Neural cell (in vitro differentiated cells): ENCODE measurements at regions not wholly inside any gene's neighbourhood (a gene's known extent, or its start where the extent isn't known, plus 50 kb on each side); places are given as distances from the start of the nearest gene placed in this dataset.
"Not testable (repeated sequence)": the region's sequence is repeated elsewhere in the genome, so short reads cannot be mapped to it uniquely, and the experiment has no call there.

Source experiments
- H2AFZ ChIP-seq: fragments of 200-600, 300-800 bp; sonication (generic), shearing (Covaris generic); 2 replicates; pipeline ENCODE4 v1.6.0; 2014; ENCODE audit warnings: low read depth, mild to moderate bottlenecking, antibody characterized with exemption, low read length, moderate library complexity
- H3F3A ChIP-seq: fragments of 200-600 bp; shearing (Covaris generic); 2 replicates; pipeline ENCODE4 v1.6.1; 2016; ENCODE audit warnings: mild to moderate bottlenecking, moderate library complexity, mixed read lengths, antibody characterized with exemption, low read length; ENCODE audit not compliant: insufficient read depth, poor library complexity, severe bottlenecking
- H3K27ac ChIP-seq: fragments of 200-600, 300-800 bp; sonication (generic), shearing (Covaris generic); 2 replicates; pipeline ENCODE4 v1.5.1; 2014; ENCODE audit warnings: mild to moderate bottlenecking, low read length, moderate library complexity
- H3K27me3 ChIP-seq: fragments of 300-800, 200-600 bp; sonication (generic), shearing (Covaris generic); 2 replicates; pipeline ENCODE4 v1.6.0; 2014; ENCODE audit warnings: mild to moderate bottlenecking, low read depth, low read length, moderate library complexity; ENCODE audit not compliant: insufficient read depth
- H3K36me3 ChIP-seq: fragments of 300-800, 200-600 bp; sonication (generic), shearing (Covaris generic); 2 replicates; pipeline ENCODE4 v1.5.1; 2014; ENCODE audit warnings: mild to moderate bottlenecking, antibody characterized with exemption, low read length, moderate library complexity; ENCODE audit not compliant: insufficient read depth
- H3K4me2 ChIP-seq: fragments of 300-800, 200-600 bp; sonication (generic), shearing (Covaris generic); 2 replicates; pipeline ENCODE4 v1.6.0; 2014; ENCODE audit warnings: mild to moderate bottlenecking, low read length
- H3K4me3 ChIP-seq: fragments of 300-800, 200-600 bp; sonication (generic), shearing (Covaris generic); 2 replicates; pipeline ENCODE4 v1.5.1; 2014; ENCODE audit warnings: mild to moderate bottlenecking, low read length, moderate library complexity
- H3K79me2 ChIP-seq: fragments of 200-600 bp; shearing (Covaris generic); replicated peaks from 2 replicates; pipeline ENCODE4 v1.6.0; 2014; ENCODE audit warnings: mild to moderate bottlenecking, low read length, moderate library complexity; ENCODE audit not compliant: insufficient read depth
- H3K9ac ChIP-seq: fragments of 300-800, 200-600 bp; sonication (generic), shearing (Covaris generic); 2 replicates; pipeline ENCODE4 v1.6.1; 2016; ENCODE audit warnings: mild to moderate bottlenecking, low read length, mixed read lengths
- H3K9me2 ChIP-seq: fragments of 200-600 bp; shearing (Covaris generic); 2 replicates; pipeline ENCODE4 v1.6.1; 2016; ENCODE audit warnings: mild to moderate bottlenecking, low read length, mixed read lengths; ENCODE audit not compliant: insufficient read depth
- H3K9me3 ChIP-seq: fragments of 200-600, 300-800 bp; sonication (generic), shearing (Covaris generic); 2 replicates; pipeline ENCODE4 v1.6.1; 2016; ENCODE audit warnings: mild to moderate bottlenecking, mixed run types, low read length, moderate library complexity, mixed read lengths
- H4K20me1 ChIP-seq: fragments of 200-600 bp; shearing (Covaris generic); 2 replicates; pipeline ENCODE4 v1.6.1; 2016; ENCODE audit warnings: mild to moderate bottlenecking, mixed run types; ENCODE audit not compliant: insufficient read depth
- CTCF ChIP-seq: fragments of 450-650 bp; IDR thresholded peaks from 2 replicates; pipeline ENCODE4 v1.5.1; 2014; ENCODE audit warnings: antibody characterized with exemption, mild to moderate bottlenecking, moderate library complexity; ENCODE audit not compliant: poor library complexity, severe bottlenecking
- EP300 ChIP-seq: fragments of 450-650 bp; conservative IDR thresholded peaks from 2 replicates; pipeline ENCODE4 v1.6.1; 2014; ENCODE audit warnings: antibody characterized with exemption, mild to moderate bottlenecking, moderate library complexity; ENCODE audit not compliant: poor library complexity, severe bottlenecking
- EZH2 ChIP-seq: fragments of 200-600, 300-800 bp; shearing (Covaris generic), sonication (generic); IDR thresholded peaks from 2 replicates; pipeline ENCODE4 v1.6.1; 2014; ENCODE audit warnings: antibody characterized with exemption, low read length, borderline replicate concordance, mild to moderate bottlenecking; ENCODE audit not compliant: insufficient read depth, poor library complexity, severe bottlenecking
- MXI1 ChIP-seq: fragments of 450-650 bp; conservative IDR thresholded peaks from 2 replicates; pipeline ENCODE4 v1.6.1; 2014; ENCODE audit warnings: antibody characterized with exemption, mild to moderate bottlenecking; ENCODE audit not compliant: poor library complexity, severe bottlenecking
- POLR2AphosphoS5 ChIP-seq: IDR thresholded peaks from 2 replicates; pipeline ENCODE4 v1.6.1; 2012
- RAD21 ChIP-seq: fragments of 450-650 bp; conservative IDR thresholded peaks from 2 replicates; pipeline ENCODE4 v1.6.1; 2014; ENCODE audit warnings: antibody characterized with exemption, mild to moderate bottlenecking, moderate library complexity
- REST ChIP-seq: IDR thresholded peaks from 2 replicates; pipeline ENCODE4 v1.6.1; 2012; ENCODE audit warnings: borderline replicate concordance
- SMC3 ChIP-seq: fragments of 450-650 bp; conservative IDR thresholded peaks from 2 replicates; pipeline ENCODE4 v1.6.1; 2014; ENCODE audit warnings: antibody characterized with exemption, mild to moderate bottlenecking, moderate library complexity; ENCODE audit not compliant: poor library complexity
- TAF1 ChIP-seq: IDR thresholded peaks from 2 replicates; pipeline ENCODE4 v1.6.1; 2012; ENCODE audit warnings: low read depth

GRCh38 chr1:121544500-121544899, 359.7 kb downstream of the SRGAP2C start:
- Histone ChIP-seq H3K9me2 (no peaks in the 10 kb centered on the region), H4K20me1 (no peaks in the 10 kb centered on the region), H3K9me3 (no peaks in the 10 kb centered on the region), H3K4me3 (no peak overlapping the region), H3K9ac (no peak overlapping the region), H3K79me2 (no peaks in the 10 kb centered on the region), H2AFZ (no peak overlapping the region), H3F3A (no peaks in the 10 kb centered on the region), H3K36me3 (no peaks in the 10 kb centered on the region), H3K27ac (no peak overlapping the region), H3K27me3 (no peaks in the 10 kb centered on the region), H3K4me2 (no peak overlapping the region)
- no peak for TF ChIP-seq MXI1
- TF ChIP-seq EP300 = no peak
- TF ChIP-seq EZH2 = no peak
- no peak for TF ChIP-seq CTCF
- no peak for TF ChIP-seq TAF1
- TF ChIP-seq SMC3 = no peak

- H3K4me3 ChIP-seq, H3K9me2 ChIP-seq, H4K20me1 ChIP-seq, H3K9ac ChIP-seq, H3K27me3 ChIP-seq, H3K79me2 ChIP-seq, H3K4me2 ChIP-seq, H3K36me3 ChIP-seq, H3K9me3 ChIP-seq, H3K27ac ChIP-seq, H2AFZ ChIP-seq, H3F3A ChIP-seq: not testable (repeated sequence)
Measured at GRCh38 chr1:121545899-121546298, 361.1 kb downstream of the SRGAP2C start.

GRCh38 chr1:121546830-121547591, 362.2 kb downstream of the SRGAP2C start:
- H3K27me3 ChIP-seq = no peaks in the 10 kb centered on the region
- H3K9me3 ChIP-seq = no peaks in the 10 kb centered on the region
- H3K4me2 ChIP-seq = no peak overlapping the region
- no peaks in the 10 kb centered on the region for H3K36me3 ChIP-seq
- H3K9me2 ChIP-seq = no peaks in the 10 kb centered on the region
- H3K4me3 ChIP-seq = no peak overlapping the region
- no peak overlapping the region for H3K9ac ChIP-seq
- no peaks in the 10 kb centered on the region for H3K79me2 ChIP-seq
- H3F3A ChIP-seq = no peaks in the 10 kb centered on the region
- no peak overlapping the region for H2AFZ ChIP-seq
- no peaks in the 10 kb centered on the region for H4K20me1 ChIP-seq
- H3K27ac ChIP-seq = no peak overlapping the region
- TF ChIP-seq EP300 = no peak
- TF ChIP-seq RAD21 = no peak
- no peak for TF ChIP-seq SMC3
- TF ChIP-seq REST = no peak
- no peak for TF ChIP-seq TAF1
- no peak for TF ChIP-seq MXI1
- TF ChIP-seq POLR2AphosphoS5 = no peak

GRCh38 chr1:121547726-121548125, 363.0 kb downstream of the SRGAP2C start:
- H3K9ac ChIP-seq, H3F3A ChIP-seq, H3K9me3 ChIP-seq, H3K4me3 ChIP-seq, H3K79me2 ChIP-seq, H3K27ac ChIP-seq, H3K4me2 ChIP-seq, H3K9me2 ChIP-seq, H2AFZ ChIP-seq, H3K27me3 ChIP-seq, H4K20me1 ChIP-seq, H3K36me3 ChIP-seq: not testable (repeated sequence)

GRCh38 chr1:121550817-121551216, 366.0 kb downstream of the SRGAP2C start:
- not testable (repeated sequence) for H3K9ac ChIP-seq, H2AFZ ChIP-seq, H3K36me3 ChIP-seq, H3F3A ChIP-seq, H4K20me1 ChIP-seq, H3K4me3 ChIP-seq, H3K9me2 ChIP-seq, H3K4me2 ChIP-seq, H3K9me3 ChIP-seq, H3K79me2 ChIP-seq, H3K27me3 ChIP-seq, H3K27ac ChIP-seq
